ENCODE measurements at regions not wholly inside any gene's neighbourhood (a gene's known extent, or its start where the extent isn't known, plus 50 kb on each side); places are given as distances from the start of the nearest gene placed in this dataset.
"Not testable (repeated sequence)": the region's sequence is repeated elsewhere in the genome, so short reads cannot be mapped to it uniquely, and the experiment has no call there.

DNA sequence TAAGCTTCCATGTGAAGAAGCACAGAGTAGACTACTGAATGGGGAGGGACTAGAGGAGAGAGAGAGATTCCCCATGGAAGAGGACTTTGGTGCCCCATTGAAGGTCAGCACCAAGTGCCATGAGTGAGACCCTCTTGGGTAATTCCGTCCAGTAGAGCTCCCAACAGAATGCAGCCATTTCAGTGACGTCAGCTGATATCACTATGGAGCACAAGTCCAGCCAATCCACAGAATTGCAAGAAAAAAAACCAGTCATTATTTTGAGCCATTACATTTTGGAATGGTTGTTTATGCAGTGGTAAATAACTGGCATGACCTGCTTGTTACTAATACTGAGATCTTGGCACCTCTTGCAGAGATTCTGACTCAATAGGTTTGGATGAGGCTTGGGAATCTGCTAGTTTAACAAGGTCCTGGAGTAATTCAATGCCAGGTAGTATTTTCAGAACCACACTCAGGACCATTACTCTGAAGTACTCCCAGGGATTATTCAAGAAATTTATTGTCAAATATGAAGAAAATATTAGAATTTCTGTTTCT lies 52.6 kb upstream of the SP8 start:
- no peak for DNase-seq (ENCODE audit: low read depth in 2 of 2)

DNA sequence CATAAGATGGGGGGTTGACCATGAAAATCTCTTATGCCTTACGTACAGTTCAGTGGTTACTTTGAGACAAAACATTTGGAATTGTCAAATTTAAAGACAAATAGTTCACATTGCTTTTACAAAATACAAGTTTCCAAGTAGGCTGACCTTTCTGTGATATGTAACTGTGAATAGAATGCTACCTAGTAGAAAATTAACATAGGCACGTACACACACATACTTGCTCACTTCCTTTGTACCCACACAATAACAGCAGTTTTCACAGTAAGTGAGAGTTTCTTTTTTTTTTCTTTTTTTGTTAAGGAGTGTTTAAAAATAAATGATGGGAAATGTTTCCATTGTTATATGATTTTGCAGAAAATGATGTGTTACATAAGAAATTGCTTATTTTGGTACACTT lies 53.3 kb upstream of the SP8 start:
- DNase-seq (ENCODE audit: low read depth in 2 of 2), result no peak

DNA sequence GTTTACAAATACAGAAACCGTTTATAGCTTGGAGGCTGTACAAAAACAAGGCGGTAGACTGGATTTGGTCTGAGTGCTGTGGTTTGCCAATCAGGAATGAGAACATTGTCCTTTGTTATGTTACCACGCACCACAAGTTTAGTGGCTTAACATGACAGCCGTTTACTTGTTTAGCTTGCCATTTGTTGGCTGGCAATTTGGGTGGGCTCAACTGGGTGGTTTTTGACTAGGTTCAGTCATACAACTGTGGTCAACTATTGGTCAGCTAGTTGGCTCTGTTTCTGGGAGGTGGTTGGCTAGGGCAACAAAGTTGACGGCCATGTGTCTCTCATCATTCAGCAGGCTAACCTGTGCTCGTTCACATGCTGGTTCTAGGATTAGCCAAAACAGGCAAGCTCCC lies 60.1 kb upstream of the SP8 start:
- no peak for DNase-seq (ENCODE audit: low read depth in 2 of 2)

DNA sequence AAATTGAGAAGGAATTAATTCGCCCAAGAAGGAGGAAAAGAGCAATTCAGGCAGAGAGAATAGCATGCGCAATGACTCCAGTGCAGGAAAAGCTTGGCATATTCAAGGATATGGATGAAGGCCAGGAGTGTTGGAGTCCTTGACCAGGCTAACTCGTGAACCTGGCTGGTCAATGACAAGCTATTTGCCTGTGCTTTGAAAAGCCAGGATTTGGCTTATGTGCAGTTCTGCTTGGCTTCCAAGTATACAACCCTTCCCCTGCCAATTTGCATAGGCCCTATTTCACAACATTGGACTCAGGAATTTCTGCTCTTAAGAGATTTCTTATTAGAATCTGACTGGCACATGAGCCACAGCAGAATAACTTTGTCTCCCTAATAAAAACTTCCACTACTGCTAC lies 72.3 kb upstream of the SP8 start:
- no peak for DNase-seq (ENCODE audit: low read depth in 2 of 2)

DNA sequence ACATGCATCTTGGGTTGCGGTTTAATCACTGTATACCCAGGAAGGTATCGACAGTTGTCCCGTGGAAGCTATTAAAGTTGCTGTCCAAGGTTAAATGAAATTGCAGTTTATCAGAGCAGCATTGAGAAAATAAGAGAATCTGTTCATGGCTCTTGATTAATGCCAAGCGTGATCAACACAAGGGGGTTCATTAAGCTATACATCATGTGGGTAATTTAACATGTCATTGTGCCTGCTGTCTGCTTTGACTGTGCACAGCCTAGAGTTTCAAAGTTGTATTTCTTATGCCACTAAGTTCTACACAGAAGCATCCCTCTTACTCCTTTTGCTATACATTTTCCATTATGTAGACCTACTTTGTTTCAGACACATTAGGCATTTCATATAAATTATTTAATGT lies 74.8 kb upstream of the SP8 start:
- no peak for DNase-seq (ENCODE audit: low read depth in 2 of 2)

DNA sequence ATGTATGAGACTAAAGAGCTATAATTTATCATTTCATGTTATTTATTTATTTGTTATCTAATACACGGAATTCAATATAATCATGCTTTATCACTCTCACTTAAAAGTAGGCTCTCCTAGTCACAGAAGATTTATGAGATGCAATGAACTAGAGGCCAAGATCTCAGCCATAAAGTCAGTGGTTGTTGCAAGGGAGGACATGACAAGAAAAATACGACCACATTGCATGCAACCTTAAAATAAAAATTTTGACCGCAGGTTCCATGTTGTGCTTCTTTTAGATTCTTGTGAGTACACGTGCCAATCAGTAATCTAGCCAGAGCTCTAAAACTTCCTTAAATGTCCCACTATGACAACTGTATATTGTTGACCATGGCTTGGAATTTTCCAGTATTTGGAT lies 75.9 kb upstream of the SP8 start:
- DNase-seq (ENCODE audit: low read depth in 2 of 2), result no peak

DNA sequence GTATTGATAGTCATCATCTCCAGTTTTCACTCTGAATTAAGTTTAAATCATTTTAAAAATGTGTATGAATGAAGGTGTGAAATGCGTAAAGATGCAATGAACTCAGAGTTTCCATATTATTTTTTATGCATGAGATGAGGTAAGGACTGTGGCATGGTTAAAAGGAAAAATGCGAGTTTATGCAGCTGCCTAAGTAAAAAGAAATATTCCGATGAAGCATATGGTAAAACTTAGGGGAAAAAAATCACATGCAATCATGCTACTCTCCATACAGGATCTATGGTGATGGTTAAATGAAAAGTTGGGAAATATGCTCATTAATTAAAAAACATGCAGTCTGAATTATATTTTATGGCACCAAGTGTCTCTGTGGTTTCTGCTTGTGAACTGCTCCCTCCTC lies 77.5 kb upstream of the SP8 start:
- no peak for DNase-seq (ENCODE audit: low read depth in 2 of 2)

DNA sequence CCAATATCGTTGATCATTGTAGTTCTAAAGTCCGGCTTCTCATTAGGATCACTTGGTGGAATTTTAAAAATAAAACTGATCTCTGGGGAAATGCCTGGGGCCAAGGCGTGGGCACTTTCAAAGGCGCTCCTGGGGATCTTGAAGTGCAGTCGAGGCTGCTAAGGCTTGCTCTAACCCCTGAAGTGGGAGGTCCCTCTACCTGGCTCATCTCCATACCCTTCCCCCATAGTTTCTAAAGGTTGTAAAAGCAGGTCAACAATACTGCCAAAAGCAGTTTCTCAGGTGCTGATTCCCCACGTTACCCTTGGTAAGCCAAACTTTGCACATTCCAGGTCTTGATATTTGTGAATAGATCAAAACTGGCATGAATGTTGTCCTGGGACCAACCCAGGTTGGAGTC lies 79.0 kb upstream of the SP8 start:
- no peak for DNase-seq (ENCODE audit: low read depth in 2 of 2)

DNA sequence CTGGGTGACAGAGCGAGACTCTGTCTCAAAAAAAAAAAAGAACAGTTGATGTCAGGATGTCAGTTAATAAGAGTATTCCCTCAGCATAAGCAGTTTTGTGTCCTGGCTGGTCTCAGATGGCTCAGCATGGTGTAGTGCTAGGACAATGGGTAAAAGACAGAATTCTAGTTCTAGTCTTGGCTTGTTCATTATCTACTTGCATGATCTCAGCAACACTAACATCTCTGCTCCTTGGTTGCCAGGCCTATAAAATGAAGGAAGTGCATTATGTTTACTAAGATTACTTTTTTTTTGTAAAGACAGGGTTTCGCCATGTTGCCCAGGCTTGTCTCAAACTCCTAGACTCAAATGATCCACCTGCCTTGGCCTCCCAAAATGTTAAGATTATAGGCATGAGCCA lies 84.3 kb upstream of the SP8 start:
- DNase-seq (ENCODE audit: low read depth in 2 of 2), result no peak

DNA sequence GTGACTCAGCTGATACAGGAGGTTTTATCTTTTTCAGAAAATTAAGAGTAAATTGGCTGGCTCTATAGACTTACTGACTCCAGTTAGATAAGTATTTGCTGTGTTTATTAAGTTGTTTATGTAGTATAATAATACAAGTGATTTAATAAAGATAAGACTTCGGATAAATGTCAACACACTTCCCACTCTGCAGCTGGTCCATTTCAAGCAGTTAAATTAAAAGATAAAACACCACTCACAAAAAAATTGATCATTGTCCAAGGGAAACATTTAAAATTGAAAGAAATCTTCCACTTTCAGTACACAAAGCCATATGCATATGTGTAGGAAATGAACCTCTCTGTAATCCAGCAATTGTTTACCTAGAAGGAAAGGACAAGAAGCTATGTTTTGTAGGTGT lies 106.1 kb upstream of the SP8 start:
- DNase-seq (ENCODE audit: low read depth in 2 of 2), result no peak

DNA sequence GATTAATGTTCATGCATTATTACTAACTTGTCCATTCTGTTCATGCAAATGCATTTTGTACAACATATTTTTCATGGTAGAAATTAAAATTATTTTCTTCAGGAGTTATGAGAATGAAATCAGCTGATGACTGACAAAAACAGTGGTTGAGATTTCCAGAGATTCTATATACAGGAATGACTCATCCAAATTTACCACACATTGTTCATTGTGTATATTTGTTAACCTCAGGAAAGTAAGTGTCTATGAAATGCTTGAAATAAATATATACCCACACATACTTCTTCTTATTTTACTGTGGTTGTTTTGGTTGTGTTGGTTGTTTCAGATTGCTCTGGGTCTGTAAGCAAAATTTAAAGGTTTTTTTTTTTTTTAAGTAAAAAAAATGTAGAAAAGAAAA lies 108.1 kb upstream of the SP8 start:
- DNase-seq (ENCODE audit: low read depth in 2 of 2), result no peak

DNA sequence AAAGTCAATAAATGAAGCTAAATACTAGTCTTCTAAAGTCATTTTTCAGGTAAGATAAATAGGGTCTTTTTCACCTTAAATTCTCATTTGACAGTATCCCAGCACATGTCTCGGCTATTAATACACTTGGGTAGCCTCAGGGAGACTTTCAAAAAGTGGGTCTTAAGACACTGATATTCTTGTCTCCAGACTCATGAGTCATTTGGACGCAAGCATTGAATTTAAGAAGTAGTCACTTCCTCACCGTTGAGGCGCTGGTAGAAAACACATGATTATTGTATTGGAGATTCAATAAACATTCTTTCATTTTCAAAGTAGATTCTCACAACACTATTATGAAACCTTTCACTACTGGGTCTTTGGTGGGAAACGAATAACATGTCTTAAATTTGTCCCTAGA lies 108.9 kb upstream of the SP8 start:
- DNase-seq (ENCODE audit: low read depth in 2 of 2), result no peak

DNA sequence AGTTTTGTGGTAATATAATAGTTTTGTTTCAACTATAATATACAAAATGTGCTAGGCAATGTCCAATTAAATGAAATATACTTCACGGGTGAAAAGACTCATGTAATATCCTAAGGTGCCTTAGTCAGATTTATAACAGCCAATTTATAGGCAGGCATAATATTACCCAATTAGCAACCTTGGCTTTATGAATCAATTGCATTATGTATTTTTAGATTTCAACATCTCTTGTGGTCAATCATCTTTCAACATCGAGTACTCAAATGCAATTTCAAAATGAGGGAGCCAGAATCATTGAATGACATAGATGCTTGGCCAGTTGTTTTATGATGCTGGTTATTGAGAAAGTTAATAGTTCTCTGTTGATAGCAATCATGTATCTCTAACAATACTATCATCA lies 110.3 kb upstream of the SP8 start:
- no peak for DNase-seq (ENCODE audit: low read depth in 2 of 2)

DNA sequence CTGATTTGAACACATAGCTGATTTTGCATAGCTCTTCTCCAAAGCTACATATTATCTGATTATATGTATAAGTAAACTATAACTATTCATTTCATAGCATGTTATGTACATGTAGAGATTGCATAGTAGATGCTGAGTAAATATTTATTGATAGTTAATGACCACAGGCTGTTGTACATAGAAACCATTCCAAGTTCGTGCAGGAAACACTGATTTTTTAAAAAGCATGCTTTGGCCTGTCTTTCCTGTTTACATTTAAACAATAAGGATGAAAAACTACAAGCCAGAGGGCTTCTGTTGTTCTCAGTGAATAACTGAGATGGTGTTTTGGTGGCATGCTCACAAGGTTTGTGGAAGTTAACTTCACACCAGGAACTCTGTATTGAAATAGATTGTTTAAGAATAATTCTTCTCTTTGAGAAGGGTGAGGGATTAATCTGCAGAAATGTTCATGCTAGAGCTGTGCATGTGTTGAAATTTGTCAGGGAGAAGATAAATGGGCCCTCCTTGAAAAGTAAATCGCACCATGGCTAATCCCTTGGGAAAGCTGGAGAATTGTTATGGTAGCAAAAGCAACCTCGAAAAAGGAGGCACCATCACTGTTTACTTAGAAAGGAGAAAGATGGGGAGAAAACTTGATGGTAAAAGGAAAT lies 120.2 kb upstream of the SP8 start:
- no peak for DNase-seq (ENCODE audit: low read depth in 2 of 2)

DNA sequence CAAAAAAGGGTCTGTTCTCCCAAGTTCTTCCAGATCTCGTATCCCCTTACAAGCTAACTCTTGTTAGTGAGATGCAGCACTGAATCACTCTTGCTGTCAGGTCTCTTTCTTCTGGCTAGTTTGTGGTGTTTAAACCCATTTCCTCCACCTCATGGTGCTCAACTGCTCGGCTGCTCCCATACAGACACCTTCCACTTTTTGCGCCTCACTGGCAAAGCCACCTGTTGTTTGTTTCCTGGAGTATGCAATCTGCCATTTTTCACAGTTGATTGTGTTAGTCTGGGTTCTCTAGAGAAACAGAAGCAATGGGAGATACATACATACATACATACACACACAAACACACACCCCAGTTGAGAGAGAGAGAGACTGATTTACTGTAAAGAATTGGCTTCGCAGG lies 124.4 kb upstream of the SP8 start:
- no peak for DNase-seq (ENCODE audit: low read depth in 2 of 2)

DNA sequence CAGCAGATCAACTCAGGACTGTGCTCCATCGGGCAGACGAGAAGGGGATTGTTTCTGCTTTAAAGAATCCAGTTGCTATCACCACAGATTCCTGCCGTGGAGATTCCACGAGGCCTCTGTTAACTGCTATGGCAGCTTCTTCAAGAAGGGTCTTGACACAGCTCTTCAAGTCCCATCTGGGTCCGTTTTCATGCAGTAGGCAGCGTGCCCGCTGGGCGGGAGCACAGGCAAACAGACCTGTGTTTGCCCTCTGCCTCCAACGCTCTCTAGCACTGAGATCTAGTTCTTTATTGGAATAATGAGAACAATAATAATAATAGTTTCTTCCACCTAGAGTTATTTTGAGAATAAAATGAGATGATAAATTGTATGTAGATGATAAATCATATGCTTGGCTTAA lies 127.2 kb upstream of the SP8 start:
- DNase-seq (ENCODE audit: low read depth in 2 of 2), result no peak

DNA sequence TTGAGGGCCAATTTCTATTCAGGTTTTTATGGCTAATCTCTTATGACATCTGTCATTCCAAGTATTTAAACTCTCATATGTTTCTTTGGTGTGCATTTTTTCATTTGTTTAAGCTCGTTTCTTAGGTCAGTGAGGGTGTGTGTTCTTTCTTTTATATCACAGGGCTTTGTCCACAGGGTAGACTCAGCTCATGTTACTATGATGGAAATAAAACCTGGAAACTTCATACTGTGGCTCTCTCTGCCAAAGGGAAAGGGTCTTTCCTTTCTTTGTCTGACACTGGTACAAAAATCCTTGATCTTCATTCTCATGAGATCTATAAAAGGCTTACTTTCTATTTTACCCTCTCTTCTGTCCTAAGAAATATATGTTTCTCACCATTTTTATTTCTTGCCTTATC lies 129.6 kb upstream of the SP8 start:
- no peak for DNase-seq (ENCODE audit: low read depth in 2 of 2)

DNA sequence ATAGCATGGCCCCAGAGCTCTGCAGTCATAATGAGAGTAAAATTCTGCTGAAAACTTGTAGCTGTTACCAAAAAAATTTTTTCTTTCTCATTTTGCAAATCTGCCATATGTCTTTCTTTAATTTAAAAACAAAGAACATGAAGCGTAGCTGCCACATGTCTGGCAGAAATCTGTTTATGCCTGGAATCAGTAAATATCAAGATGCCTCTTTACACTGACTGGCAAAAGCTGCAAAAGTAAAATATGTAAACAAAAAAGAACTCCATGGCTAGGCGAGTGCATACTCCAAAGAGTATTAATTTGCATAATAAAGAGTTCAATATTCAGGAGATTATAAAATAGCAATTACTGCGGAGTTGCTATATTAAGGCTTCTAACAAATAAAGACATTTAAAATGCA lies 130.9 kb upstream of the SP8 start:
- DNase-seq (ENCODE audit: low read depth in 2 of 2), result no peak

DNA sequence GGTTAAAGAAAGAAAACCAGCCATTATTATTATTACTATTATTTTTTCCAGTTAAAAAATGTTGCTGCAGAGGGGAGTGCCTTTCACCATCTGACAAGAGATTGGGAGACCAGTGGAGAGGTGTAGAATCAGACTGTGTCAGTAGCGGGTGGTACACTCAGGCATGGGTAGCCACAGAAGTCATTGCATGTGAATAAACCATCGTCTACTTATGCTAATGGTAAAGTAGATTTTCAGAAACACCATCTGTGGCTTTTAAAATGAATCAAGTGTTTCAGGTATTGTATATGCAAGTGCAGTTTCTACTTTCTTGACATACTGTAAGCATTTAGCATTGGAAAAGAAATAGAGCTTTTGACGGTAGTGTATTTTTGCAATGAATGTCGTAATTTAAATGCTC lies 131.5 kb upstream of the SP8 start:
- DNase-seq (ENCODE audit: low read depth in 2 of 2), result no peak

DNA sequence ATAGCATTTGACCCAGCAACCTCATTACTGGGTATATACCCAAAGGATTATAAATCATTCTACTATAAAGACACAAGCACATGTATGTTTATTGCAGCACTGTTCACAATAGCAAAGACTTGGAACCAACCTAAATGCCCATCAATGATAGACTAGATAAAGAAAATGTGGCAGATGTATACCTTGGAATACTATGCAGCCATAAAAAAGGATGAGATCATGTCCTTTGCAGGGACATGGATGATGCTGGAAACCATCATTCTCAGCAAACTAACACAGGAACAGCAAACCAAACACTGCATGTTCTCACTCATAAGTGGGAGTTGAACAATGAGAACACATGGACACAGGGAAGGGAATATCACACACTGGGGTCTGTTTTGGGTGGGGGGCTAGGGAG lies 140.5 kb upstream of the SP8 start:
- DNase-seq (ENCODE audit: low read depth in 2 of 2), result not testable (repeated sequence)

DNA sequence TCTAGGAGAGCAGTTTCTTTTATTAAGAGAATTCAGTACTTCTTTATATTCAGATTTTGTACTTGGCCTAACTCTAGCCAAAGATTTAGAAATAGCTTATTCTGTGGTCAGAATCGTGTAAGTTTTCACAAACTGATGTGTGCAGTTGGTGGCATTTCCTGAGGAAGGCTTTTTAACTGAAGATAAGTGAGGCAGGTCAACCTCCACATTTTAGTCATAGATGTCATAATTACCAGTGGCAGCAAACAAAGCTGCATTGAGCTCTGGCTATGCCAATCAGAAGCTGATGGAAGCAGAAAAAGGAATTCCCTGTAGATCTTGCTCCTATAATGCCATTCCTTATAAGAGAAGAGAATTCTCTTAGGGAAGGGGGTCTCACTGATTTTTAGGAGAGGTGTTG lies 141.3 kb upstream of the SP8 start:
- DNase-seq (ENCODE audit: low read depth in 2 of 2), result no peak

DNA sequence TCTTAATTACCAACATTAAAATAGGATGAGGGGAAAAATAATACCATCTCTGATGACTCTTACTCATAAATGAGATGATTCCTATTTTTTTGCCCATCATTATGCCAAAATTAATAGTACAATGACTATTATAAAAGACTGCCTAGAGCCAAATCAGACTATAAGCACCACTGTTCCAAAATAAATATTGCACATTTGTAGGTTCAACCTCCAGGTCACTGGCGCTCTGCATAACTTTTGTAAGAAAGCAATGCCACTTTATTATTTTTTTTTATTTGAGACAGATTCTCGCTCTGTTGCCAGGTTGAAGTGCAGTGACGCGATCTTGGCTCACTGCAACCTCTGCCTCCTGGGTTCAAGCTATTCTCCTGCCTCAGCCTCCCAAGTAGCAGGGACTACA lies 142.5 kb upstream of the SP8 start:
- DNase-seq (ENCODE audit: low read depth in 2 of 2), result no peak

DNA sequence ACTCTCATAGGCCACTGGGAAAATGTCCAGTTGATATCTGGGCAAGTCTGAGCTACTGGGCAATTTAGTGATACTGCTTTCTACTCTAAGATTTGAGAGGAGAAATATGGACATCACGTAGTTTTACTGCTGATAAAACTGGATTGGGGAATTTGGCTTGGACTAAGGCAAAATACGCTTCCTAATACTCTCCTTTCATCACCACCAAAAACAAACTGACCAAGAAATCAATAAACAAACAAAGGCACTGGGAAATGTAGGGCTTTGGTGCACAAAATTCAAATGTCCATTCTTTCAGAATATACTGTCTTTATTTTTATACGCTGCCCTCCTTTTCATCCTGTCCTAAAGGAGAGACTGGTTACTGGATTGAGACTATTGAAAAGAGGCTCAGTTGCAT lies 145.1 kb upstream of the SP8 start:
- no peak for DNase-seq (ENCODE audit: low read depth in 2 of 2)

DNA sequence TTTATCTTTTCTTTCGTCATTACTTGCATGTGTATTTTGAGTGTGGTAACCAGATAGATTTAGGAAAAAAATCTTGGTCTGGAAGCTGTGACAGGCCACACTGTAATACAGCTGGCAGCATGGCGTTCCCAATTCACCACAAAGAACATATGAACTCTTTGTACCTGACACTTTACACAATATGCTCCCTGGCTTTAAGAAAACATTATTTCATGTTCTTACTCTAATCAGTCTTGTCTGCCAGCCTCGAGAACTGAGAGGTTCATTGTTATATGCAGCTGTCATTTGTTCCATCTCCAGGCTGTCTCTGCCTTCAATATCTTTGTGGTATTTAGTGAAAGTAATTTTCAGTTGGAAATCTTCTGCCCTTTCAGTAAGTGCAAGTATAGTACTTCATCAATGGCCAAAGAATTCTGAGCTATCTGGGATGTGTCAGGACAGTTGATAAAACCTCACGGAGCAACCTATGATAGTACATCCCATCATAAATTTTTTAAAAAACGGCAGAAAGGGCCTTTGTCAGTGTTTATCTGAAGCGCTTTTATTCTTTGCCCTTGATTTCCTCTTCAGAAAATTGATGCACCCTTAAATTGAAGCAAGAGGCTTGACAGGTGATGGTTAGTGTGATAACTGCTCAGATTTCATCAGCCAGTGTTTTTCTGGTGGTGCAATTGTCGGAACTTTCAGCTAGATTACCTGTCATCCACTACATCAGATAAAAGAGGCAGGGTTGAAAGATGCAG lies 146.3 kb upstream of the SP8 start:
- no peak for DNase-seq (ENCODE audit: low read depth in 2 of 2)
